Thoracic aorta (tissue), 2 donors: ENCODE measurements at regions not wholly inside any gene's neighbourhood (a gene's known extent, or its start where the extent isn't known, plus 50 kb on each side); places are given as distances from the start of the nearest gene placed in this dataset.

Experiments used
- ATAC-seq: fragments of 150-250 bp; one replicate; pipeline ENCODE4 v1.8.0; 2017; ENCODE audit warnings: low read depth; ENCODE audit not compliant: insufficient number of reproducible peaks, low FRiP score
- DNase-seq: peaks from one replicate; pipeline ENCODE4 v3.0.0-alpha.2; 2020; ENCODE audit warnings: low spot score
- H3K27ac ChIP-seq, 2 donors: fragments of 200-600 bp; sonication (generic); 1 replicate in 1 of 2; 2 replicates in 1 of 2; pipeline ENCODE4 v1.5.1; 2016; ENCODE audit warnings: mild to moderate bottlenecking in 2 of 2, moderate library complexity in 2 of 2
- H3K27me3 ChIP-seq: fragments of 200-600 bp; sonication (generic); replicated peaks from 2 replicates; pipeline ENCODE4 v1.6.0; 2016; ENCODE audit warnings: mild to moderate bottlenecking; ENCODE audit not compliant: insufficient read depth
- H3K36me3 ChIP-seq: fragments of 200-600 bp; sonication (generic); one replicate; pipeline ENCODE4 v1.5.1; 2016
- H3K4me1 ChIP-seq, 2 donors: fragments of 200-600 bp; sonication (generic); 1 replicate in 1 of 2; 2 replicates in 1 of 2; pipeline versions ENCODE4 v1.5.1 to v1.6.0; 2016; ENCODE audit warnings: low read depth in 2 of 2, mild to moderate bottlenecking in 1 of 2; ENCODE audit not compliant: control insufficient read depth in 1 of 2
- H3K4me3 ChIP-seq: fragments of 200-600 bp; sonication (generic); 2 replicates; pipeline ENCODE4 v1.5.1; 2016; ENCODE audit warnings: mild to moderate bottlenecking
- H3K9me3 ChIP-seq: fragments of 200-600 bp; sonication (generic); 2 replicates; pipeline ENCODE4 v1.5.1; 2016
- CTCF ChIP-seq: fragments of 200-600 bp; sonication (generic); IDR thresholded peaks from one replicate; pipeline ENCODE4 v1.5.1; 2019; ENCODE audit warnings: antibody characterized with exemption

- DNase-seq (no peak), ATAC-seq (no peak)
- no peak overlapping the region for H3K4me3 ChIP-seq
- peaks cover 0 to 5% of the 10 kb centered on the region in 2 donors for H3K4me1 ChIP-seq
- H3K27me3 ChIP-seq = no peaks in the 10 kb centered on the region
- H3K27ac ChIP-seq = no peak overlapping the region
- H3K9me3 ChIP-seq = no peaks in the 10 kb centered on the region
- TF ChIP-seq CTCF = no peak
- no peaks in the 10 kb centered on the region for H3K36me3 ChIP-seq
These were observed 316.9 kb downstream of the OSR1 start for GRCh38 chr2:19041434-19042041.

- no peaks in the 10 kb centered on the region for H3K9me3 ChIP-seq
- peaks cover 0 to 9% of the 10 kb centered on the region in 2 donors for H3K4me1 ChIP-seq
- DNase-seq (no peak), ATAC-seq (no peak)
- H3K27me3 ChIP-seq = no peaks in the 10 kb centered on the region
- no peak overlapping the region for H3K4me3 ChIP-seq
- TF ChIP-seq CTCF = no peak
- H3K27ac ChIP-seq = no peak overlapping the region
- H3K36me3 ChIP-seq = no peaks in the 10 kb centered on the region
These were observed 320.1 kb downstream of the OSR1 start for GRCh38 chr2:19038071-19039015.

DNA sequence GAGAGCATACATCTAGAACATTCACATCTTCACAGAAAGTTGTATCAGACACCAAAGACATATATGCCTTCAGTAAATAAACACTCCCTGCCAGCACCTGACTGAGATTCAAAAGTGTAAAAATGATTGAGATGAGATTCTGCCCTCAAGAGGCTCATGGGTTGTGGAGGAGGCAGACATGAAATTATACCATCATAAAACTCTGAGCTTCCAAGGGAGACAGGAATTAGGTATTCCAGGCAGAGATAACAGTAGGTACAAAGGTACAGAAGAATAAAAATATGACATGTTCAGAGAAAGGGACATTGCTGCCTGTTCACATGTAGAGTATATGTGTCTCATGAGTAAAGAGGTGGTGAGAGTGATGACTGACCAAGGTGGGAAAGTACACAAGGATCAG, 322.3 kb downstream of the OSR1 start:
- no peaks in the 10 kb centered on the region for H3K9me3 ChIP-seq
- TF ChIP-seq CTCF = no peak
- ATAC-seq (no peak), DNase-seq (no peak)
- H3K4me1 ChIP-seq = peaks cover 0 to 14% of the 10 kb centered on the region in 2 donors
- no peak overlapping the region for H3K4me3 ChIP-seq
- H3K27me3 ChIP-seq = no peaks in the 10 kb centered on the region
- no peak overlapping the region for H3K27ac ChIP-seq
- H3K36me3 ChIP-seq = no peaks in the 10 kb centered on the region

- DNase-seq (no peak), ATAC-seq (no peak)
- TF ChIP-seq CTCF = no peak
- Histone ChIP-seq H3K36me3 (no peaks in the 10 kb centered on the region), H3K9me3 (no peaks in the 10 kb centered on the region), H3K27ac (no peak overlapping the region), H3K27me3 (no peaks in the 10 kb centered on the region), H3K4me3 (no peak overlapping the region), H3K4me1 (peaks cover 0 to 14% of the 10 kb centered on the region in 2 donors)
These were observed 323.2 kb downstream of the OSR1 start for GRCh38 chr2:19035238-19035637.

GRCh38 chr2:19033240-19033639, 325.2 kb downstream of the OSR1 start:
- ATAC-seq (peak; percentile 41), DNase-seq (no peak)
- Histone ChIP-seq H3K27ac (peak overlapping the region in 1 of 2 donors; percentile 7), H3K9me3 (no peaks in the 10 kb centered on the region), H3K36me3 (no peaks in the 10 kb centered on the region), H3K4me3 (no peak overlapping the region), H3K4me1 (peaks cover 0 to 10% of the 10 kb centered on the region in 2 donors), H3K27me3 (no peaks in the 10 kb centered on the region)
- no peak for TF ChIP-seq CTCF
